HCT116 (cell line): ENCODE measurements at regions not wholly inside any gene's neighbourhood (a gene's known extent, or its start where the extent isn't known, plus 50 kb on each side); places are given as distances from the start of the nearest gene placed in this dataset.

Experiments used
- ATAC-seq: fragments of 200-7000 bp; cut with Tn5 transposase; 2 replicates; pipeline ENCODE4 v1.9.1; 2020; ENCODE audit warnings: mild to moderate bottlenecking, moderate library complexity
- BruUV-seq: library from RNA; stranded (reverse); fragments of 400-500 nt; replicated peaks from 2 replicates; lab custom pipeline; 2021; lab: Mats Ljungman, UMichigan
- CTCF ChIA-PET: fragments of 300-600 bp; sonication (Branson Sonifier 250); formaldehyde crosslinking; loops from one replicate; lab custom pipeline; 2021; ENCODE audit warnings: antibody characterized with exemption; lab: Charles Lee
- POLR2A ChIA-PET: fragments of 300-600, 350-600 bp; sonication (Branson Sonifier 250); formaldehyde crosslinking; loops from one replicate; lab custom pipeline; 2021; ENCODE audit warnings: antibody characterized with exemption; lab: Charles Lee
- RAD21 ChIA-PET, 2 experiments: fragments of 300-600 bp; sonication (Branson Sonifier 250); formaldehyde crosslinking; loops; one replicate each; lab custom pipeline; 2023; ENCODE audit warnings: low total read pairs in 2 of 2; ENCODE audit not compliant: uncharacterized antibody in 2 of 2, unreplicated experiment in 2 of 2, low non-redundant PET in 1 of 2; lab: Charles Lee
- DNase-seq: peaks from one replicate; pipeline ENCODE4 v3.0.0-alpha.2; 2010; ENCODE audit warnings: low read depth, low spot score
- H2AFZ ChIP-seq: fragments of 200-600 bp; shearing (Covaris generic), sonication (generic); 2 replicates; pipeline ENCODE4 v1.6.1; 2017; ENCODE audit warnings: low read depth, mixed run types, mixed read lengths, antibody characterized with exemption, low read length; ENCODE audit not compliant: poor library complexity, severe bottlenecking
- H3K27ac ChIP-seq: 2 replicates; pipeline ENCODE4 v1.5.1; 2012; ENCODE audit warnings: low read depth, low read length
- H3K27me3 ChIP-seq: fragments of 200-600 bp; sonication (generic); 2 replicates; pipeline ENCODE4 v1.6.1; 2016; ENCODE audit warnings: mixed run types, low read length, mixed read lengths; ENCODE audit not compliant: insufficient read depth
- H3K36me3 ChIP-seq, 2 experiments: fragments of 200-500 bp in 1 of 2; fragments of 200-600 bp in 1 of 2; sonication (Bioruptor generic) in 1 of 2; sonication (generic) in 1 of 2; 2 replicates each; pipeline versions ENCODE4 v1.5.1 to v1.6.1; 2014 to 2016; ENCODE audit warnings: low read length in 2 of 2, inconsistent platforms in 1 of 2, mixed read lengths in 1 of 2, mixed run types in 1 of 2; ENCODE audit not compliant: insufficient read depth in 2 of 2, control insufficient read depth in 1 of 2
- H3K4me1 ChIP-seq, 2 experiments: fragments of 200-600 bp in 1 of 2; sonication (generic) in 1 of 2; 2 replicates each; pipeline versions ENCODE4 v1.5.1 to v1.6.1; 2012 to 2017; ENCODE audit warnings: low read length in 2 of 2, inconsistent platforms in 1 of 2, mild to moderate bottlenecking in 1 of 2, mixed read lengths in 1 of 2, mixed run types in 1 of 2, moderate library complexity in 1 of 2; ENCODE audit not compliant: insufficient read depth in 2 of 2, control insufficient read depth in 1 of 2
- H3K4me2 ChIP-seq: fragments of 200-600 bp; sonication (generic); 2 replicates; pipeline ENCODE4 v1.6.1; 2017; ENCODE audit warnings: mixed run types, low read length, mixed read lengths
- H3K4me3 ChIP-seq, 2 experiments: fragments of 200-600 bp in 1 of 2; sonication (generic) in 1 of 2; replicated peaks in 1 of 2; 2 replicates each; pipeline ENCODE4 v1.5.1; 2011 to 2016; ENCODE audit warnings: low read length in 2 of 2, control low read depth in 1 of 2, low read depth in 1 of 2, mild to moderate bottlenecking in 1 of 2, mixed read lengths in 1 of 2, mixed run types in 1 of 2
- H3K79me2 ChIP-seq: fragments of 200-600 bp; sonication (generic); 2 replicates; pipeline ENCODE4 v1.6.1; 2017; ENCODE audit warnings: mild to moderate bottlenecking, mixed run types, low read length, moderate library complexity, mixed read lengths; ENCODE audit not compliant: insufficient read depth
- H3K9ac ChIP-seq: fragments of 200-600 bp; sonication (generic); 2 replicates; pipeline ENCODE4 v1.6.1; 2016; ENCODE audit warnings: low read length, mixed read lengths
- H3K9me2 ChIP-seq: fragments of 200-600 bp; sonication (generic), shearing (Covaris generic); 2 replicates; pipeline ENCODE4 v1.6.1; 2017; ENCODE audit warnings: mixed run types, mild to moderate bottlenecking, moderate library complexity; ENCODE audit not compliant: insufficient read depth
- H3K9me3 ChIP-seq, 2 experiments: fragments of 200-500 bp in 1 of 2; fragments of 200-600 bp in 1 of 2; sonication (Bioruptor generic) in 1 of 2; sonication (generic) in 1 of 2; 2 replicates each; pipeline ENCODE4 v1.6.1; 2014 to 2017; ENCODE audit warnings: low read length in 2 of 2, mixed read lengths in 2 of 2, inconsistent platforms in 1 of 2, low read depth in 1 of 2, mild to moderate bottlenecking in 1 of 2, mixed run types in 1 of 2, moderate library complexity in 1 of 2; ENCODE audit not compliant: control insufficient read depth in 1 of 2, insufficient read depth in 1 of 2
- H4K20me1 ChIP-seq: fragments of 200-600 bp; sonication (generic), shearing (Covaris generic); 2 replicates; pipeline ENCODE4 v1.6.1; 2017; ENCODE audit warnings: mixed run types, mild to moderate bottlenecking, moderate library complexity; ENCODE audit not compliant: insufficient read depth
- CBX3 ChIP-seq: IDR thresholded peaks from 2 replicates; pipeline ENCODE4 v1.6.1; 2012; ENCODE audit warnings: low read depth
- EZH2phosphoT487 ChIP-seq: fragments of 200-600 bp; IDR thresholded peaks from 2 replicates; pipeline ENCODE4 v1.6.1; 2018; ENCODE audit warnings: antibody characterized with exemption, borderline replicate concordance
- FOSL1 ChIP-seq: IDR thresholded peaks from 2 replicates; pipeline ENCODE4 v1.6.1; 2012; ENCODE audit warnings: low read depth
- JUND ChIP-seq: IDR thresholded peaks from 2 replicates; pipeline ENCODE4 v1.6.1; 2012
- MAX ChIP-seq: IDR thresholded peaks from 2 replicates; pipeline ENCODE4 v1.6.1; 2012
- POLR2A ChIP-seq: IDR thresholded peaks from 2 replicates; pipeline ENCODE4 v1.7.0; 2011; ENCODE audit warnings: borderline replicate concordance; ENCODE audit not compliant: insufficient read depth, insufficient read length; ENCODE audit errors: extremely low read depth
- POLR2AphosphoS5 ChIP-seq: IDR thresholded peaks from 2 replicates; pipeline ENCODE4 v1.6.1; 2011; ENCODE audit warnings: mild to moderate bottlenecking, low read depth, low read length, moderate library complexity
- RAD21 ChIP-seq: IDR thresholded peaks from 2 replicates; pipeline ENCODE4 v1.6.1; 2012; ENCODE audit warnings: low read depth, mild to moderate bottlenecking
- SIN3A ChIP-seq: IDR thresholded peaks from 2 replicates; pipeline ENCODE4 v1.6.1; 2012; ENCODE audit warnings: low read depth
- TCF7L2 ChIP-seq: IDR thresholded peaks from 2 replicates; pipeline ENCODE4 v1.7.0; 2011; ENCODE audit warnings: borderline replicate concordance, inconsistent platforms; ENCODE audit not compliant: insufficient read depth, insufficient read length; ENCODE audit errors: extremely low read depth
- ZFX ChIP-seq: fragments of 450-650 bp; IDR thresholded peaks from 2 replicates; pipeline ENCODE4 v1.6.1; 2017
- ZNF274 ChIP-seq: fragments of 200-500 bp; sonication (Bioruptor generic); IDR thresholded peaks from 2 replicates; pipeline ENCODE4 v1.6.1; 2014; ENCODE audit warnings: mild to moderate bottlenecking, low read depth, low read length, inconsistent platforms
- intact Hi-C: fragments of 100-400 bp; cut with micrococcal nuclease; formaldehyde crosslinking; loops from 2 replicates; pipeline ENCODE4 v1.10.0; 2022
- TF ChIP-seq, protein P1 (sequence below), 3 experiments: fragments of 200-600 bp in 1 of 3; sonication (generic) in 1 of 3; IDR thresholded peaks in 2 of 3; conservative IDR thresholded peaks in 1 of 3; 2 replicates each; pipeline ENCODE4 v1.5.1; 2012 to 2017; ENCODE audit warnings: low read depth in 2 of 3, low read length in 2 of 3, antibody characterized with exemption in 1 of 3, borderline replicate concordance in 1 of 3, control low read depth in 1 of 3, mild to moderate bottlenecking in 1 of 3, mixed read lengths in 1 of 3, mixed run types in 1 of 3, moderate library complexity in 1 of 3; ENCODE audit not compliant: insufficient read depth in 1 of 3
- TF ChIP-seq, protein P2 (sequence below): IDR thresholded peaks from 2 replicates; pipeline ENCODE4 v1.6.1; 2012
- TF ChIP-seq, protein P3 (sequence below): IDR thresholded peaks from 2 replicates; pipeline ENCODE4 v1.6.1; 2012; ENCODE audit warnings: low read depth

DNA sequence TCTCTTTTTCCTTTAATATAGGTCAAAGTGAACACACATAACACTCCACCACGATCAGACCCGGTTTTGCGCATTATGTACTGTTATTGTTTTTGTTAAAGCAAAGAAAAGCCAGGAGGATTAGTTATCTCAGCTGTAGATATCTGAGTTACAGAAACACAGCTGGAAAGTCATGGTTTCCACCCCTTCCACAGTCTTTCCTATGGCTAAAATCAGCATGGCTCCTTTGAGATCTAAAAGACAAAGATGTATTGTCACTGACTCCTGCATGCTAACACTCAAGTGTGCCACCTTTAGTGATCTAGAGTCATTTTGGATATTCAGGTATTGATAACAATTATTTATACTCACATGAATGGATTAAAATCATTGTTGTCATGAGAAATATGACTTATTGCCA is 260.0 kb downstream of the FIGN start:
- Histone ChIP-seq H3K79me2 (no peaks in the 10 kb centered on the region), H3K9me2 (no peaks in the 10 kb centered on the region), H3K27me3 (peaks cover 33% of the 10 kb centered on the region; the same call in 1 of the 2 replicates), H3K36me3 (no peaks in the 10 kb centered on the region), H4K20me1 (no peaks in the 10 kb centered on the region), H3K9ac (no peak overlapping the region), H3K9me3 (no peaks in the 10 kb centered on the region), H3K4me2 (no peak overlapping the region), H2AFZ (no peak overlapping the region), H3K27ac (no peak overlapping the region), H3K4me3 (no peak overlapping the region), H3K4me1 (no peaks in the 10 kb centered on the region)
- no TSS peak for BruUV-seq
- no peak for TF ChIP-seq POLR2AphosphoS5
- TF ChIP-seq CBX3: no peak
- TF ChIP-seq, protein P1, sequence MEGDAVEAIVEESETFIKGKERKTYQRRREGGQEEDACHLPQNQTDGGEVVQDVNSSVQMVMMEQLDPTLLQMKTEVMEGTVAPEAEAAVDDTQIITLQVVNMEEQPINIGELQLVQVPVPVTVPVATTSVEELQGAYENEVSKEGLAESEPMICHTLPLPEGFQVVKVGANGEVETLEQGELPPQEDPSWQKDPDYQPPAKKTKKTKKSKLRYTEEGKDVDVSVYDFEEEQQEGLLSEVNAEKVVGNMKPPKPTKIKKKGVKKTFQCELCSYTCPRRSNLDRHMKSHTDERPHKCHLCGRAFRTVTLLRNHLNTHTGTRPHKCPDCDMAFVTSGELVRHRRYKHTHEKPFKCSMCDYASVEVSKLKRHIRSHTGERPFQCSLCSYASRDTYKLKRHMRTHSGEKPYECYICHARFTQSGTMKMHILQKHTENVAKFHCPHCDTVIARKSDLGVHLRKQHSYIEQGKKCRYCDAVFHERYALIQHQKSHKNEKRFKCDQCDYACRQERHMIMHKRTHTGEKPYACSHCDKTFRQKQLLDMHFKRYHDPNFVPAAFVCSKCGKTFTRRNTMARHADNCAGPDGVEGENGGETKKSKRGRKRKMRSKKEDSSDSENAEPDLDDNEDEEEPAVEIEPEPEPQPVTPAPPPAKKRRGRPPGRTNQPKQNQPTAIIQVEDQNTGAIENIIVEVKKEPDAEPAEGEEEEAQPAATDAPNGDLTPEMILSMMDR (IDR thresholded peaks at IDR 0.05 in 2 of 3, conservative IDR thresholded peaks at IDR 0.05 in 1 of 3; ENCODE audit: borderline replicate concordance in 1 of 3, insufficient read depth in 1 of 3, low read depth in 2 of 3, low read length in 2 of 3): no peak
- no peak for TF ChIP-seq SIN3A
- TF ChIP-seq FOSL1: no peak
- TF ChIP-seq RAD21: no peak
- no peak for ATAC-seq
- POLR2A ChIA-PET: no interaction called here
- CTCF ChIA-PET: no interaction called here
- intact Hi-C loops: no loop called here
- RAD21 ChIA-PET: no interaction called here
- DNase-seq: no peak

DNA sequence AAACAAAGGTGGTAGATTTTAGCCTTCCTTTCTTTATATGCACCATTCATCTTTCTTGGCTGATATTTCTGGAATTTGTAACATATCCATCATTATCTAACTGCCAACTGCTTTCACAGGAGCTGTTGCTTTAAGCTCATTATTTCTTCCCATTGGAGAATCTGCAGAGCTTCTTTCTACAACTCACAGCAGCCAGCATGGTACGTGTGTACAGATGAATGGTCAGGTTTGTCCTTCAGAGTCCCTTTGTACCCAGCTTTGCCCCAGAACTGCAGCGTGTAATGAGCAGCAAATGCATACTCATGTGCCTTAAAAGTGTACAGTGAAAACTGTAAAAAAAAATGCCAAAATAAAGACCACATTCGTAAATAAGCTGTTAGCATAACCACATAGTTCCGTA is 260.9 kb downstream of the FIGN start:
- DNase-seq: no peak
- H3K27ac ChIP-seq: no peak overlapping the region
- no peaks in the 10 kb centered on the region for H3K9me2 ChIP-seq
- no peaks in the 10 kb centered on the region for H3K9me3 ChIP-seq
- BruUV-seq: no TSS peak
- H3K36me3 ChIP-seq: no peaks in the 10 kb centered on the region
- ChIA-PET RAD21 (no interaction called here), CTCF (no interaction called here), POLR2A (no interaction called here)
- peaks cover 40% of the 10 kb centered on the region; the same call in 1 of the 2 replicates for H3K27me3 ChIP-seq
- H3K9ac ChIP-seq: no peak overlapping the region
- no peaks in the 10 kb centered on the region for H4K20me1 ChIP-seq
- intact Hi-C loops: no loop called here
- H3K4me3 ChIP-seq: no peak overlapping the region
- no peak for ATAC-seq
- H2AFZ ChIP-seq: no peak overlapping the region
- H3K4me1 ChIP-seq: no peaks in the 10 kb centered on the region
- H3K4me2 ChIP-seq: no peak overlapping the region
- no peaks in the 10 kb centered on the region for H3K79me2 ChIP-seq
- TF ChIP-seq, protein P2, sequence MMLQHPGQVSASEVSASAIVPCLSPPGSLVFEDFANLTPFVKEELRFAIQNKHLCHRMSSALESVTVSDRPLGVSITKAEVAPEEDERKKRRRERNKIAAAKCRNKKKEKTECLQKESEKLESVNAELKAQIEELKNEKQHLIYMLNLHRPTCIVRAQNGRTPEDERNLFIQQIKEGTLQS: no peak
- TF ChIP-seq POLR2AphosphoS5: no peak
- TF ChIP-seq FOSL1: no peak
- TF ChIP-seq ZFX: no peak
- no peak for TF ChIP-seq TCF7L2
- TF ChIP-seq, protein P3, sequence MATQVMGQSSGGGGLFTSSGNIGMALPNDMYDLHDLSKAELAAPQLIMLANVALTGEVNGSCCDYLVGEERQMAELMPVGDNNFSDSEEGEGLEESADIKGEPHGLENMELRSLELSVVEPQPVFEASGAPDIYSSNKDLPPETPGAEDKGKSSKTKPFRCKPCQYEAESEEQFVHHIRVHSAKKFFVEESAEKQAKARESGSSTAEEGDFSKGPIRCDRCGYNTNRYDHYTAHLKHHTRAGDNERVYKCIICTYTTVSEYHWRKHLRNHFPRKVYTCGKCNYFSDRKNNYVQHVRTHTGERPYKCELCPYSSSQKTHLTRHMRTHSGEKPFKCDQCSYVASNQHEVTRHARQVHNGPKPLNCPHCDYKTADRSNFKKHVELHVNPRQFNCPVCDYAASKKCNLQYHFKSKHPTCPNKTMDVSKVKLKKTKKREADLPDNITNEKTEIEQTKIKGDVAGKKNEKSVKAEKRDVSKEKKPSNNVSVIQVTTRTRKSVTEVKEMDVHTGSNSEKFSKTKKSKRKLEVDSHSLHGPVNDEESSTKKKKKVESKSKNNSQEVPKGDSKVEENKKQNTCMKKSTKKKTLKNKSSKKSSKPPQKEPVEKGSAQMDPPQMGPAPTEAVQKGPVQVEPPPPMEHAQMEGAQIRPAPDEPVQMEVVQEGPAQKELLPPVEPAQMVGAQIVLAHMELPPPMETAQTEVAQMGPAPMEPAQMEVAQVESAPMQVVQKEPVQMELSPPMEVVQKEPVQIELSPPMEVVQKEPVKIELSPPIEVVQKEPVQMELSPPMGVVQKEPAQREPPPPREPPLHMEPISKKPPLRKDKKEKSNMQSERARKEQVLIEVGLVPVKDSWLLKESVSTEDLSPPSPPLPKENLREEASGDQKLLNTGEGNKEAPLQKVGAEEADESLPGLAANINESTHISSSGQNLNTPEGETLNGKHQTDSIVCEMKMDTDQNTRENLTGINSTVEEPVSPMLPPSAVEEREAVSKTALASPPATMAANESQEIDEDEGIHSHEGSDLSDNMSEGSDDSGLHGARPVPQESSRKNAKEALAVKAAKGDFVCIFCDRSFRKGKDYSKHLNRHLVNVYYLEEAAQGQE: no peak
- TF ChIP-seq SIN3A: no peak
- TF ChIP-seq ZNF274: no peak
- TF ChIP-seq JUND: no peak
- no peak for TF ChIP-seq CBX3
- no peak for TF ChIP-seq RAD21
- TF ChIP-seq POLR2A: no peak
- TF ChIP-seq MAX: no peak
- no peak for TF ChIP-seq EZH2phosphoT487
